DND-41 (cell line): ENCODE measurements at regions not wholly inside any gene's neighbourhood (a gene's known extent, or its start where the extent isn't known, plus 50 kb on each side); places are given as distances from the start of the nearest gene placed in this dataset.

Experiments used
- ATAC-seq: fragments of 200-7000 bp; cut with Tn5 transposase; 3 replicates; pipeline ENCODE4 v1.9.1; 2021; ENCODE audit warnings: low read depth; ENCODE audit not compliant: insufficient read depth
- DNase-seq: peaks from one replicate; pipeline ENCODE4 v3.0.0-alpha.2; 2020
- H2AFZ ChIP-seq: 2 replicates; pipeline ENCODE4 v1.6.0; 2012; ENCODE audit warnings: low read depth, low read length
- H3K27ac ChIP-seq: 2 replicates; pipeline ENCODE4 v1.5.1; 2012; ENCODE audit warnings: low read length, inconsistent platforms
- H3K27me3 ChIP-seq: fragments of 200-600 bp; sonication (generic); 2 replicates; pipeline ENCODE4 v1.6.0; 2012; ENCODE audit warnings: low read length, mild to moderate bottlenecking, inconsistent platforms; ENCODE audit not compliant: insufficient read depth, poor library complexity
- H3K36me3 ChIP-seq: 2 replicates; pipeline ENCODE4 v1.5.1; 2012; ENCODE audit warnings: low read length, inconsistent platforms; ENCODE audit not compliant: insufficient read depth
- H3K4me1 ChIP-seq: 2 replicates; pipeline ENCODE4 v1.5.1; 2012; ENCODE audit warnings: mild to moderate bottlenecking, low read length; ENCODE audit not compliant: insufficient read depth
- H3K4me2 ChIP-seq: 2 replicates; pipeline ENCODE4 v1.6.0; 2012; ENCODE audit warnings: mild to moderate bottlenecking, moderate library complexity, low read length, inconsistent platforms; ENCODE audit not compliant: insufficient read depth
- H3K4me3 ChIP-seq, 2 experiments: fragments of 200-600 bp in 1 of 2; shearing (Covaris generic) in 1 of 2; 2 replicates each; pipeline ENCODE4 v1.5.1; 2012 to 2016; ENCODE audit warnings: inconsistent platforms in 2 of 2, low read length in 2 of 2, mild to moderate bottlenecking in 2 of 2, low read depth in 1 of 2, moderate library complexity in 1 of 2
- H3K79me2 ChIP-seq: 2 replicates; pipeline ENCODE4 v1.6.0; 2012; ENCODE audit warnings: low read length, inconsistent platforms; ENCODE audit not compliant: insufficient read depth
- H3K9ac ChIP-seq: 2 replicates; pipeline ENCODE4 v1.6.0; 2012; ENCODE audit warnings: low read depth, mild to moderate bottlenecking, inconsistent platforms, low read length, moderate library complexity
- H3K9me3 ChIP-seq: 2 replicates; pipeline ENCODE4 v1.5.1; 2012; ENCODE audit warnings: low read length, moderate library complexity, mild to moderate bottlenecking, inconsistent platforms; ENCODE audit not compliant: insufficient read depth, severe bottlenecking
- H4K20me1 ChIP-seq: 2 replicates; pipeline ENCODE4 v1.6.0; 2012; ENCODE audit warnings: low read length; ENCODE audit not compliant: insufficient read depth
- EZH2 ChIP-seq: IDR thresholded peaks from 3 replicates; pipeline ENCODE4 v1.6.1; 2012; ENCODE audit warnings: borderline replicate concordance, low read depth, mild to moderate bottlenecking, moderate library complexity, low read length, inconsistent platforms; ENCODE audit not compliant: severe bottlenecking
- TF ChIP-seq, protein P1 (sequence below): IDR thresholded peaks from 2 replicates; pipeline ENCODE4 v1.5.1; 2012; ENCODE audit warnings: borderline replicate concordance, low read length, moderate library complexity, mild to moderate bottlenecking; ENCODE audit not compliant: poor library complexity, severe bottlenecking; ENCODE audit errors: extremely low read depth

DNA sequence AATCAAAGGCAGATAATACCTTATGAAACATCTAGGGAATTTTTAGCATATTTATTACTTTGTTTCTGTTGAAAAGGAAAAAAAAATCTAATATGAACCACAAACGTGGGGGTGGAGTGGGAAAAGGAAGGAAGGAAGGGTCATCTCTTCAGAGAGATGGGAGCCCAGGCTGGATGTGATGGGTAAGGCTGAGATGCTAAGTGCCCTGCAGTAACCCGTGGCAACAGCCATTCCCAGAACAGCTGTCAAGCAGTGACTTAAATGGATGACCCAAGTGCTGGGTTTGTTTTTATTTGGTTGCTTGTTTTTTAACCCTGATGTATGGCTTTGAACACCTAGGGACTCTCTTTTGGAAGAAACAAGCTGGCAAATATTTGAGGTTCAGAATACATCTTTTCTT, 50.7 kb upstream of the KLF7 start:
- no peak for TF ChIP-seq EZH2
- TF ChIP-seq, protein P1, sequence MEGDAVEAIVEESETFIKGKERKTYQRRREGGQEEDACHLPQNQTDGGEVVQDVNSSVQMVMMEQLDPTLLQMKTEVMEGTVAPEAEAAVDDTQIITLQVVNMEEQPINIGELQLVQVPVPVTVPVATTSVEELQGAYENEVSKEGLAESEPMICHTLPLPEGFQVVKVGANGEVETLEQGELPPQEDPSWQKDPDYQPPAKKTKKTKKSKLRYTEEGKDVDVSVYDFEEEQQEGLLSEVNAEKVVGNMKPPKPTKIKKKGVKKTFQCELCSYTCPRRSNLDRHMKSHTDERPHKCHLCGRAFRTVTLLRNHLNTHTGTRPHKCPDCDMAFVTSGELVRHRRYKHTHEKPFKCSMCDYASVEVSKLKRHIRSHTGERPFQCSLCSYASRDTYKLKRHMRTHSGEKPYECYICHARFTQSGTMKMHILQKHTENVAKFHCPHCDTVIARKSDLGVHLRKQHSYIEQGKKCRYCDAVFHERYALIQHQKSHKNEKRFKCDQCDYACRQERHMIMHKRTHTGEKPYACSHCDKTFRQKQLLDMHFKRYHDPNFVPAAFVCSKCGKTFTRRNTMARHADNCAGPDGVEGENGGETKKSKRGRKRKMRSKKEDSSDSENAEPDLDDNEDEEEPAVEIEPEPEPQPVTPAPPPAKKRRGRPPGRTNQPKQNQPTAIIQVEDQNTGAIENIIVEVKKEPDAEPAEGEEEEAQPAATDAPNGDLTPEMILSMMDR, result no peak
- Histone ChIP-seq H3K27ac (no peak overlapping the region), H3K79me2 (no peaks in the 10 kb centered on the region), H3K4me3 (no peak overlapping the region), H3K27me3 (no peaks in the 10 kb centered on the region), H3K4me2 (no peak overlapping the region), H3K9me3 (no peaks in the 10 kb centered on the region), H3K36me3 (no peaks in the 10 kb centered on the region), H4K20me1 (no peaks in the 10 kb centered on the region), H2AFZ (no peak overlapping the region), H3K9ac (no peak overlapping the region), H3K4me1 (no peaks in the 10 kb centered on the region)
- DNase-seq (no peak), ATAC-seq (no peak)

DNA sequence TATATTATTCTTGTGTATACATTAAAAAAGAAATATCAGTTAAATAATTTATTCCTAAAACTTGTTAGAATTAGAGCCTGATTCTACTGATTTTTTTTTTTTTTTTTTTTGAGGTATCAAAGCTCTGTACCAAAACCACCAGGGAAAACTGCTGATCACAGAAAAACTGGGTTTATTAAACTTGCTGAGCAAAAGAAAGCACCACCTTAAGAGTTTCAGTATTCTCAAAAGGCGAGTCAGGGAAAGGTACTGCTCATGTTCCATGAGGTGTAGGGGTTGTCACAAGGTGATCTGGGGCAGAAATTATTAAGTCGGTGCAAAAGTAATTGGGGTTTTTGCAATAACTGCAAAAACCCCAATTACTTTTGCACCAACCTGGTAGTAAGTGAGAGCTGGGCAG, 51.7 kb upstream of the KLF7 start:
- H3K9ac ChIP-seq, result no peak overlapping the region
- H2AFZ ChIP-seq, result no peak overlapping the region
- H3K4me1 ChIP-seq, result no peaks in the 10 kb centered on the region
- DNase-seq (no peak), ATAC-seq (no peak)
- no peak overlapping the region for H3K27ac ChIP-seq
- H3K79me2 ChIP-seq, result no peaks in the 10 kb centered on the region
- H3K27me3 ChIP-seq, result no peaks in the 10 kb centered on the region
- H3K9me3 ChIP-seq, result no peaks in the 10 kb centered on the region
- H3K4me3 ChIP-seq, result no peak overlapping the region
- no peaks in the 10 kb centered on the region for H4K20me1 ChIP-seq
- no peak overlapping the region for H3K4me2 ChIP-seq
- TF ChIP-seq EZH2, result no peak
- TF ChIP-seq, protein P1, result no peak
- H3K36me3 ChIP-seq, result no peaks in the 10 kb centered on the region

DNA sequence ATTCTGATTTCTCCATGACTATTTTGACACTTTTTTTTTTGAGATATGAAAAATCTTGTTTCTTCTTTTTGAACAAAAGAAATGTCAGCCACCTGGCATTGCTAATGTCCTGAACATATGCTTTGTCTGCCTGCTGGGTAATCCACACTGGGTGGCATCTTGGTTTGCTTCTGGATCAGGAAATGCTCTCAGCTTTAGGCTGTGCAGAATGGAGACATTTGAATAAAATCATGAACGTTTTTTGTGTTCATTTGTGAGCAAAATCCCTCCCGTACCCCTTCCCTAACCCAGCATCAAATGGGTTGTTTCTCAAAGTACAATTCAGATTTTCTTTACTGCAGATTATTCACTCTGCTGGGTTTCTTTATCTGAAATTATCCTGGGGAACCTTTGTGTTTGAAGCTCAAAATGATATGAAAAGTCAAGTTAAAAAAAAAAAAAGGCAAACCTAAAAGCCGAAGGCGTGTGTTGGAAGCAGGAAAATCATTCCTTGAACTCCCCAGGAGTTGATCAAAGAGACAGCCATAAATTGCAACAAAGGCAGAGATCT, 53.4 kb upstream of the KLF7 start:
- Histone ChIP-seq H3K4me3 (no peak overlapping the region), H3K79me2 (no peaks in the 10 kb centered on the region), H3K9me3 (no peaks in the 10 kb centered on the region), H2AFZ (no peak overlapping the region), H4K20me1 (no peaks in the 10 kb centered on the region), H3K4me2 (no peak overlapping the region), H3K27me3 (no peaks in the 10 kb centered on the region), H3K9ac (no peak overlapping the region), H3K27ac (no peak overlapping the region), H3K4me1 (no peaks in the 10 kb centered on the region), H3K36me3 (no peaks in the 10 kb centered on the region)
- TF ChIP-seq EZH2, result no peak
- no peak for ATAC-seq
- DNase-seq, result no peak

DNA sequence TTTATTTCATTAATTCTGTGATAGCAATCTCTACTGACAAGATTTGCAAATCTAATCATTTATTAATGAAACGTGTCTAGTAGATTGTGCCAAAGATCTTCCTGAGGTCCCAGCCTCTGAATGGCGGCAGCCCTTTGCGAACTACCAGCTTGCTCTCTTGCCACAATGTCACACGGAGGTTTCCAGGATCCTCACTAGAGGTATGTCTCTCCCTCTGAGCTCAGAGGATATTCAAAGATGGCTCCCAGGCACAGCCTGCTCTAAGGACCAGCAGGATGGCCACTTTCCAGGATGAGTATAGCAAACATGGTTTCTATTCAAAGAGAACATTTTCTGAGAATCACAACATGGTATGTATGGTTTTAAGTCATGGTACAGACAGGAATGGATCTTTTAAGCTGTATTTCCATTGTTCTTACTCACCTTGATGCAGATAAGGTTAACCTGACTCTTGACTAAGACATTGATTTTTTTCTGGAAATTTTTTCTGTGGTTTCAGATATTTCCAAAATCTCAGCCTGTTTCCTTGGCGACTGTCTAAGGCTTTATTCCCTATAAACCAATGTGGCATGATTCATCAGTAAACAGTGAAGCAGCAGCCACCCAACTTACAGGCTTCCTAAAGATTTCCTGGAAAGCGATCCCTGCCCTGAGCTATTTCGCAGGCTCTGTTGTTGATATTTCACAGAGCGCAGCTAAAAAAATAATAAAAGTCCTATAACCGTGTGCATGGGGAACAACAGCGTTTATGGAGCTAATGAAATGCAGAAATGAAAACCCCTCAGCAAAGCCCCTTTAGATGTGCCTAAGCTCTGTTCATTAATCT, 54.1 kb upstream of the KLF7 start:
- no peaks in the 10 kb centered on the region for H3K9me3 ChIP-seq
- H3K4me3 ChIP-seq, result no peak overlapping the region
- no peak for TF ChIP-seq EZH2
- TF ChIP-seq, protein P1, result no peak
- H3K4me2 ChIP-seq, result no peak overlapping the region
- H3K27ac ChIP-seq, result no peak overlapping the region
- H3K79me2 ChIP-seq, result no peaks in the 10 kb centered on the region
- no peaks in the 10 kb centered on the region for H4K20me1 ChIP-seq
- no peaks in the 10 kb centered on the region for H3K36me3 ChIP-seq
- H3K27me3 ChIP-seq, result no peaks in the 10 kb centered on the region
- H3K9ac ChIP-seq, result no peak overlapping the region
- H2AFZ ChIP-seq, result no peak overlapping the region
- no peak for DNase-seq
- ATAC-seq, result no peak
- no peaks in the 10 kb centered on the region for H3K4me1 ChIP-seq
